ENCODE measurements at regions not wholly inside any gene's neighbourhood (a gene's known extent, or its start where the extent isn't known, plus 50 kb on each side); places are given as distances from the start of the nearest gene placed in this dataset.

DNA sequence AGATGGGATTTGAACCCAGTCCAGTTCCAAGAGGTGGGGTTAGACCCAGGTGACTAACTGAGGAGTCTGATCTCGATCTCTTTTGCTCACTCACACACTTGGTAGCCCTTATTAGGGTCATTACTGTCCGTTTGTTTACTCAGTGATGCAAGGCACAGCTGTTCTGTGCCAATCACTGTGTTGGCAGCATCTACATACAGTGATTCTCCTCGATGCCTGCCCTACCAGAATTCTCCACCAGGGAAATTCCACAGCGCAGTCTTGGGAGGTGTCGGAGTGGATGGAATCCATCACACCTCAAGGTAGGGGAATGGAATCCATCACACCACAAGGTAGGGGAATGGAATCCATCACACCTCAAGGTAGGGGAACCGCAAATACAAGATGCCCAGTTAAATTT, 279.6 kb downstream of the MAF start:
- Histone ChIP-seq H3K9me3 (no peaks in the 10 kb centered on the region), H3K4me1 (no peaks in the 10 kb centered on the region), H3K36me3 (no peaks in the 10 kb centered on the region), H3K4me3 (no peak overlapping the region), H3K27me3 (no peaks in the 10 kb centered on the region), H3K27ac (no peak overlapping the region)
- ATAC-seq (ENCODE audit: low FRiP score in 2 of 2) (no peak), DNase-seq (no peak)
- WGBS, 2 donors: 84 to 87% methylated on average over 6 of the region's 6 CpGs
- TF ChIP-seq, protein P1, sequence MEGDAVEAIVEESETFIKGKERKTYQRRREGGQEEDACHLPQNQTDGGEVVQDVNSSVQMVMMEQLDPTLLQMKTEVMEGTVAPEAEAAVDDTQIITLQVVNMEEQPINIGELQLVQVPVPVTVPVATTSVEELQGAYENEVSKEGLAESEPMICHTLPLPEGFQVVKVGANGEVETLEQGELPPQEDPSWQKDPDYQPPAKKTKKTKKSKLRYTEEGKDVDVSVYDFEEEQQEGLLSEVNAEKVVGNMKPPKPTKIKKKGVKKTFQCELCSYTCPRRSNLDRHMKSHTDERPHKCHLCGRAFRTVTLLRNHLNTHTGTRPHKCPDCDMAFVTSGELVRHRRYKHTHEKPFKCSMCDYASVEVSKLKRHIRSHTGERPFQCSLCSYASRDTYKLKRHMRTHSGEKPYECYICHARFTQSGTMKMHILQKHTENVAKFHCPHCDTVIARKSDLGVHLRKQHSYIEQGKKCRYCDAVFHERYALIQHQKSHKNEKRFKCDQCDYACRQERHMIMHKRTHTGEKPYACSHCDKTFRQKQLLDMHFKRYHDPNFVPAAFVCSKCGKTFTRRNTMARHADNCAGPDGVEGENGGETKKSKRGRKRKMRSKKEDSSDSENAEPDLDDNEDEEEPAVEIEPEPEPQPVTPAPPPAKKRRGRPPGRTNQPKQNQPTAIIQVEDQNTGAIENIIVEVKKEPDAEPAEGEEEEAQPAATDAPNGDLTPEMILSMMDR (IDR thresholded peaks at IDR 0.05): no peak
- no peak for TF ChIP-seq POLR2AphosphoS5 (IDR thresholded peaks at IDR 0.05)
- TF ChIP-seq EP300 (IDR thresholded peaks at IDR 0.05): no peak
- no peak for TF ChIP-seq POLR2A (IDR thresholded peaks at IDR 0.05)

GRCh38 chr16:79318143-79318899, 282.2 kb downstream of the MAF start:
- DNase-seq: no peak
- no peaks in the 10 kb centered on the region for H3K27me3 ChIP-seq
- no peak overlapping the region for H3K27ac ChIP-seq
- no peaks in the 10 kb centered on the region for H3K9me3 ChIP-seq
- 82 to 100% methylated on average over 4 of the region's 4 CpGs for WGBS, 2 donors
- no peaks in the 10 kb centered on the region for H3K4me1 ChIP-seq
- TF ChIP-seq, protein P1 (IDR thresholded peaks at IDR 0.05): no peak
- TF ChIP-seq POLR2AphosphoS5 (IDR thresholded peaks at IDR 0.05): no peak
- TF ChIP-seq EP300 (IDR thresholded peaks at IDR 0.05): no peak
- TF ChIP-seq POLR2A (IDR thresholded peaks at IDR 0.05): no peak
- H3K36me3 ChIP-seq: no peaks in the 10 kb centered on the region
- no peak overlapping the region for H3K4me3 ChIP-seq
- ATAC-seq (ENCODE audit: low FRiP score in 2 of 2): no peak

DNA sequence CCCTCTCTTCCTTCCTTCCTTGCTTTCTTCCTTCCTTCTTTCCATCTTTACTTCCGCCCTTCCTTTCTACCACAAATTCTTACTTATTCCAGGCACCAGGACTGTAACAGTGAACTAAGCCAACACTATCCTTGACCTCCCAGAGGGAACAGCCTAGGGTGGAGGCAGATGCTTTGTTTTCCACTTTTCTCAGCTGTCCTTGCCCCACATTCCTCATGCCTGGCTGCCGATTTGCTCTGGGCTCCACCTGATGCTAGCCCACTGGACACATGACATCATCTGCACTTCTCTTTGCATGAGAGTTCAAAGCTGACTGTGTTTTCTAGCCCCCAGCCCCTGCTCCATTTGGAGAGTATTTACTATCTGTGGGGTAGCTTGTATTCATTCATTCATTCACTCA, 283.0 kb downstream of the MAF start:
- DNase-seq (no peak), ATAC-seq (ENCODE audit: low FRiP score in 2 of 2) (no peak)
- Histone ChIP-seq H3K9me3 (no peaks in the 10 kb centered on the region), H3K4me3 (no peak overlapping the region), H3K4me1 (no peaks in the 10 kb centered on the region), H3K27me3 (no peaks in the 10 kb centered on the region), H3K27ac (no peak overlapping the region), H3K36me3 (no peaks in the 10 kb centered on the region)
- 76 to 85% methylated on average over 2 of the region's 2 CpGs for WGBS, 2 donors
- TF ChIP-seq, protein P1 (IDR thresholded peaks at IDR 0.05): no peak
- TF ChIP-seq EP300 (IDR thresholded peaks at IDR 0.05) (no peak), POLR2A (IDR thresholded peaks at IDR 0.05) (no peak), POLR2AphosphoS5 (IDR thresholded peaks at IDR 0.05) (no peak)

DNA sequence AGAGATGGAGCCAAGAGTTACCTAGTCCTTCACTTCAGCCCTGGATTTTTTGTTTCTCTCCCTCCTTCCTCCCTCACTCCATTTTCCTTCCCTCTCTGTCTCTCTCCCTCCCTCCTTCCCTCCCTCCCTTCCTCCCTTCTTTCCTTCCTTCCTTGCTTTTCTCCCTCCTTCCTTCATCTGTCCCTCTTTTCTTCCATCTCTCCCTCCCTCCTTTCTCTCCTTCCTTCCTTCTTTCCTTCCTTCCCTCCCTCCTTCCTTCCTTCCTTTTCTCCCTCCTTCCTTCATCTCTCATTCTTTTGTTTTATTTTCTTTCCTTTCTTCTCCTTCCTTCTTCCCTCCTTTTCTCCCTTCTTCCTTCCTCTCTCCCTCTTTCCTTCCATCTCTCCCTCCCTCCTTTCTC, 283.5 kb downstream of the MAF start:
- TF ChIP-seq POLR2A (IDR thresholded peaks at IDR 0.05) (no peak), EP300 (IDR thresholded peaks at IDR 0.05) (no peak), POLR2AphosphoS5 (IDR thresholded peaks at IDR 0.05) (no peak)
- TF ChIP-seq, protein P1 (IDR thresholded peaks at IDR 0.05): no peak
- Histone ChIP-seq H3K4me3 (no peak overlapping the region), H3K4me1 (no peaks in the 10 kb centered on the region), H3K27me3 (no peaks in the 10 kb centered on the region), H3K9me3 (no peaks in the 10 kb centered on the region), H3K36me3 (no peaks in the 10 kb centered on the region), H3K27ac (no peak overlapping the region)
- DNase-seq: no peak
- no peak for ATAC-seq (ENCODE audit: low FRiP score in 2 of 2)

DNA sequence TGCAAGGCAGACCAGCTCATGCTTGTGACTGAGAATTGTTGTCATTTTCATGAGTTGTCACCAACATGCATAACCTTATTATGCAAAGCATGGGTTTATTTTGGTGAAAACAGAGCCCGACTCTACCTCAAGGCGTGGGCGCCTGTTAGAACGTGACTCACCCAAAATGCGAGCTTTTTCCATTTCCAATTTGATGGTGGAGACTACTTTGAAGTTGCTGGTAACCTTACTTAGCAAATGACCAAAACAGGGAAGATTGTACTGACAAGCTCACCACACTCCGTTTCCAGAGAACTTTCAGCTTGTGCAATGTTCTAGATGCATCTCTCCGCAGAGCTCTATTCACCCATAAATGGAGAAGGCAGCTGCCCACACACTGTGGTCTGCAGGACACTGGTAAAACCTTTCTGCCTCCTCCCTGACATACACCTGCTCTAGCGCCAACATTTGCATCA, 284.5 kb downstream of the MAF start:
- Histone ChIP-seq H3K9me3 (no peaks in the 10 kb centered on the region), H3K27ac (no peak overlapping the region), H3K36me3 (no peaks in the 10 kb centered on the region), H3K4me1 (no peaks in the 10 kb centered on the region), H3K4me3 (no peak overlapping the region), H3K27me3 (no peaks in the 10 kb centered on the region)
- TF ChIP-seq POLR2A (IDR thresholded peaks at IDR 0.05): no peak
- TF ChIP-seq, protein P1 (IDR thresholded peaks at IDR 0.05): no peak
- TF ChIP-seq EP300 (IDR thresholded peaks at IDR 0.05): no peak
- no peak for TF ChIP-seq POLR2AphosphoS5 (IDR thresholded peaks at IDR 0.05)
- WGBS, 2 donors: 81 to 85% methylated on average over 7 to 8 of the region's 8 CpGs
- no peak for DNase-seq
- peak in 1 of 2 donors; percentile 23 for ATAC-seq (ENCODE audit: low FRiP score in 2 of 2)

All from upper lobe of left lung (tissue), 6 donors.